ENCODE measurements at regions not wholly inside any gene's neighbourhood (a gene's known extent, or its start where the extent isn't known, plus 50 kb on each side); places are given as distances from the start of the nearest gene placed in this dataset.

- ATAC-seq (ENCODE audit: insufficient number of reproducible peaks, low FRiP score, low read depth) (no peak), DNase-seq (ENCODE audit: low spot score) (no peak)
- no peak for TF ChIP-seq CTCF (IDR thresholded peaks at IDR 0.05)
- H3K9me3 ChIP-seq, result no peaks in the 10 kb centered on the region
- no peak overlapping the region for H3K27ac ChIP-seq
- no peaks in the 10 kb centered on the region for H3K27me3 ChIP-seq (replicated peaks; ENCODE audit: insufficient read depth)
- H3K4me3 ChIP-seq, result no peak overlapping the region
- no peaks in the 10 kb centered on the region for H3K4me1 ChIP-seq (ENCODE audit: control insufficient read depth in 1 of 2, low read depth in 2 of 2)
- no peaks in the 10 kb centered on the region for H3K36me3 ChIP-seq
Measured at GRCh38 chr11:128282053-128282452, 305.3 kb downstream of the ETS1 start.

- ATAC-seq (ENCODE audit: insufficient number of reproducible peaks, low FRiP score, low read depth), result no peak
- TF ChIP-seq CTCF (IDR thresholded peaks at IDR 0.05), result no peak
- no peaks in the 10 kb centered on the region for H3K4me1 ChIP-seq (ENCODE audit: control insufficient read depth in 1 of 2, low read depth in 2 of 2)
- H3K9me3 ChIP-seq, result no peaks in the 10 kb centered on the region
- H3K36me3 ChIP-seq, result no peaks in the 10 kb centered on the region
- no peaks in the 10 kb centered on the region for H3K27me3 ChIP-seq (replicated peaks; ENCODE audit: insufficient read depth)
- H3K27ac ChIP-seq, result no peak overlapping the region
- no peak overlapping the region for H3K4me3 ChIP-seq
- DNase-seq (ENCODE audit: low spot score), result no peak
Measured at GRCh38 chr11:128279866-128280265, 307.5 kb downstream of the ETS1 start.

GRCh38 chr11:128273736-128274135 lies 313.6 kb downstream of the ETS1 start:
- H3K4me3 ChIP-seq, result no peak overlapping the region
- ATAC-seq (ENCODE audit: insufficient number of reproducible peaks, low FRiP score, low read depth) (no peak), DNase-seq (ENCODE audit: low spot score) (no peak)
- no peaks in the 10 kb centered on the region for H3K4me1 ChIP-seq (ENCODE audit: control insufficient read depth in 1 of 2, low read depth in 2 of 2)
- no peak overlapping the region for H3K27ac ChIP-seq
- no peaks in the 10 kb centered on the region for H3K27me3 ChIP-seq (replicated peaks; ENCODE audit: insufficient read depth)
- no peaks in the 10 kb centered on the region for H3K36me3 ChIP-seq
- no peak for TF ChIP-seq CTCF (IDR thresholded peaks at IDR 0.05)
- no peaks in the 10 kb centered on the region for H3K9me3 ChIP-seq

GRCh38 chr11:128271401-128271800 lies 316.0 kb downstream of the ETS1 start:
- Histone ChIP-seq H3K27ac (no peak overlapping the region), H3K4me1 (ENCODE audit: control insufficient read depth in 1 of 2, low read depth in 2 of 2) (no peaks in the 10 kb centered on the region), H3K4me3 (no peak overlapping the region), H3K9me3 (no peaks in the 10 kb centered on the region), H3K27me3 (replicated peaks; ENCODE audit: insufficient read depth) (no peaks in the 10 kb centered on the region), H3K36me3 (no peaks in the 10 kb centered on the region)
- TF ChIP-seq CTCF (IDR thresholded peaks at IDR 0.05), result no peak
- ATAC-seq (ENCODE audit: insufficient number of reproducible peaks, low FRiP score, low read depth), result no peak
- DNase-seq (ENCODE audit: low spot score), result no peak

- Histone ChIP-seq H3K4me1 (ENCODE audit: control insufficient read depth in 1 of 2, low read depth in 2 of 2) (no peaks in the 10 kb centered on the region), H3K36me3 (no peaks in the 10 kb centered on the region), H3K27me3 (replicated peaks; ENCODE audit: insufficient read depth) (no peaks in the 10 kb centered on the region), H3K27ac (no peak overlapping the region), H3K4me3 (no peak overlapping the region), H3K9me3 (no peaks in the 10 kb centered on the region)
- ATAC-seq (ENCODE audit: insufficient number of reproducible peaks, low FRiP score, low read depth) (no peak), DNase-seq (ENCODE audit: low spot score) (no peak)
- TF ChIP-seq CTCF (IDR thresholded peaks at IDR 0.05), result no peak
Measured at GRCh38 chr11:128269466-128269865, 317.9 kb downstream of the ETS1 start.
